Endothelial cell of umbilical vein (primary cell): ENCODE measurements at regions not wholly inside any gene's neighbourhood (a gene's known extent, or its start where the extent isn't known, plus 50 kb on each side); places are given as distances from the start of the nearest gene placed in this dataset.
"Not testable (repeated sequence)": the region's sequence is repeated elsewhere in the genome, so short reads cannot be mapped to it uniquely, and the experiment has no call there.

Experiments
- BruUV-seq: library from RNA; stranded (reverse); fragments of 400-500 nt; replicated peaks from 2 replicates; lab custom pipeline; 2021; lab: Mats Ljungman, UMichigan
- CTCF ChIA-PET: fragments of 300-600, 350-600 bp; sonication (Branson Sonifier 250); formaldehyde crosslinking; loops from one replicate; lab custom pipeline; 2021; ENCODE audit warnings: antibody characterized with exemption, inconsistent platforms; lab: Charles Lee
- POLR2A ChIA-PET: fragments of 300-600, 350-600 bp; sonication (Branson Sonifier 250); formaldehyde crosslinking; loops from one replicate; lab custom pipeline; 2021; ENCODE audit warnings: antibody characterized with exemption, inconsistent platforms; lab: Charles Lee
- DNase-seq: peaks from one replicate; pipeline ENCODE4 v3.0.0-alpha.2; 2011; ENCODE audit warnings: low read depth, low spot score
- FAIRE-seq: peaks from 2 replicates; lab custom pipeline; 2011; peaks lifted over from hg19 to GRCh38; lab: Jason Lieb, UNC
- H2AFZ ChIP-seq: 2 replicates; pipeline ENCODE4 v1.6.0; 2012; ENCODE audit warnings: low read depth, low read length, control low read depth, inconsistent platforms
- H3K27ac ChIP-seq: 2 replicates; pipeline ENCODE4 v1.5.1; 2011; ENCODE audit warnings: low read depth, mild to moderate bottlenecking, control low read depth, low read length, moderate library complexity; ENCODE audit not compliant: insufficient read depth
- H3K27me3 ChIP-seq, 2 experiments: 2 replicates each; pipeline versions ENCODE4 v1.6.0 to v1.6.1; 2011; ENCODE audit warnings: low read length in 2 of 2, mixed read lengths in 1 of 2; ENCODE audit not compliant: control insufficient read depth in 2 of 2, insufficient read depth in 2 of 2
- H3K36me3 ChIP-seq, 2 experiments: 2 replicates in 1 of 2; 3 replicates in 1 of 2; pipeline ENCODE4 v1.5.1; 2011; ENCODE audit warnings: low read length in 2 of 2, mild to moderate bottlenecking in 1 of 2, moderate library complexity in 1 of 2; ENCODE audit not compliant: control insufficient read depth in 2 of 2, insufficient read depth in 2 of 2; ENCODE audit errors: extremely low read depth in 1 of 2
- H3K4me1 ChIP-seq: 3 replicates; pipeline ENCODE4 v1.5.1; 2011; ENCODE audit warnings: mild to moderate bottlenecking, low read length; ENCODE audit not compliant: control insufficient read depth, insufficient read depth; ENCODE audit errors: extremely low read depth
- H3K4me2 ChIP-seq: 2 replicates; pipeline ENCODE4 v1.6.1; 2011; ENCODE audit warnings: low read length, control low read depth, mixed read lengths; ENCODE audit not compliant: insufficient read depth
- H3K4me3 ChIP-seq, 3 experiments: fragments of 200-600 bp in 1 of 3; sonication (generic), shearing (Covaris generic) in 1 of 3; replicated peaks in 1 of 3; 2 replicates each; pipeline ENCODE4 v1.5.1; 2011 to 2016; ENCODE audit warnings: control low read depth in 3 of 3, low read length in 3 of 3, mild to moderate bottlenecking in 2 of 3, inconsistent platforms in 1 of 3, low read depth in 1 of 3, moderate library complexity in 1 of 3; ENCODE audit not compliant: insufficient read depth in 1 of 3
- H3K79me2 ChIP-seq: 2 replicates; pipeline ENCODE4 v1.6.0; 2012; ENCODE audit warnings: low read length, inconsistent platforms; ENCODE audit not compliant: control insufficient read depth, insufficient read depth
- H3K9ac ChIP-seq: replicated peaks from 2 replicates; pipeline ENCODE3; 2011; ENCODE audit warnings: low read length, control low read depth; ENCODE audit not compliant: insufficient read depth; ENCODE audit errors: extremely low read depth
- H3K9me1 ChIP-seq: replicated peaks from 3 replicates; pipeline ENCODE4 v1.6.0; 2011; ENCODE audit warnings: mild to moderate bottlenecking, low read length; ENCODE audit not compliant: control insufficient read depth, insufficient read depth; ENCODE audit errors: extremely low read depth
- H3K9me3 ChIP-seq: replicated peaks from 2 replicates; pipeline ENCODE4 v1.5.1; 2012; ENCODE audit warnings: low read length, inconsistent platforms; ENCODE audit not compliant: control insufficient read depth, insufficient read depth
- H4K20me1 ChIP-seq: replicated peaks from 2 replicates; pipeline ENCODE3; 2011; ENCODE audit warnings: mild to moderate bottlenecking, low read length; ENCODE audit not compliant: control insufficient read depth, insufficient read depth; ENCODE audit errors: extremely low read depth
- EZH2 ChIP-seq: IDR thresholded peaks from 2 replicates; pipeline ENCODE4 v1.6.1; 2012; ENCODE audit warnings: borderline replicate concordance, low read depth, mild to moderate bottlenecking, moderate library complexity, low read length, inconsistent platforms; ENCODE audit not compliant: severe bottlenecking
- FOS ChIP-seq: IDR thresholded peaks from 2 replicates; pipeline ENCODE4 v1.6.1; 2011; ENCODE audit warnings: mild to moderate bottlenecking, low read length, moderate library complexity, borderline replicate concordance; ENCODE audit not compliant: insufficient read depth
- GATA2 ChIP-seq: IDR thresholded peaks from 2 replicates; pipeline ENCODE4 v1.7.0; 2011; ENCODE audit warnings: low read depth, mild to moderate bottlenecking, moderate library complexity, mixed read lengths, low read length; ENCODE audit not compliant: insufficient read length, insufficient read depth
- JUN ChIP-seq: IDR thresholded peaks from 2 replicates; pipeline ENCODE4 v1.6.1; 2011; ENCODE audit warnings: borderline replicate concordance, low read depth; ENCODE audit not compliant: insufficient read length, insufficient read depth
- MYC ChIP-seq: IDR thresholded peaks from one replicate; pipeline ENCODE4 v1.6.1; 2011; ENCODE audit warnings: mild to moderate bottlenecking, low read depth, low read length
- POLR2A ChIP-seq: IDR thresholded peaks from 2 replicates; pipeline ENCODE4 v1.6.1; 2012; ENCODE audit warnings: low read depth, mild to moderate bottlenecking, control low read depth, low read length
- POLR2AphosphoS5 ChIP-seq: IDR thresholded peaks from 2 replicates; pipeline ENCODE4 v1.6.1; 2012; ENCODE audit warnings: low read depth, mild to moderate bottlenecking, control low read depth, low read length, moderate library complexity; ENCODE audit not compliant: insufficient read depth
- dilution Hi-C: fragments of 300-500 bp; cut with MboI; formaldehyde crosslinking; loops from one replicate; pipeline ENCODE4 v1.15.0; 2019; ENCODE audit warnings: low sequenced_read_pairs; ENCODE audit not compliant: extremely low pct_ligation_motif_present
- intact Hi-C: fragments of 100-400 bp; cut with micrococcal nuclease; formaldehyde crosslinking; loops from one replicate; pipeline ENCODE4 v1.10.0; 2022
- TF ChIP-seq, protein P1 (sequence below): IDR thresholded peaks from 2 replicates; pipeline ENCODE4 v1.6.1; 2011; ENCODE audit not compliant: insufficient read depth, insufficient read length
- TF ChIP-seq, protein P2 (sequence below), 2 donors: IDR thresholded peaks; 1 replicate in 1 of 2; 2 replicates in 1 of 2; pipeline ENCODE4 v1.5.1; 2011; ENCODE audit warnings: low read length in 2 of 2, mild to moderate bottlenecking in 2 of 2, moderate library complexity in 2 of 2, control low read depth in 1 of 2, inconsistent platforms in 1 of 2, low read depth in 1 of 2; ENCODE audit not compliant: insufficient read depth in 1 of 2; ENCODE audit errors: extremely low read depth in 1 of 2

GRCh38 chr13:72617951-72618350 is 109.5 kb downstream of the MZT1 start:
- H3K4me1 ChIP-seq: no peaks in the 10 kb centered on the region
- dilution Hi-C loops (no loop called here), intact Hi-C loops (no loop called here)
- H2AFZ ChIP-seq: no peak overlapping the region
- no peak for FAIRE-seq
- H4K20me1 ChIP-seq: no peaks in the 10 kb centered on the region
- ChIA-PET POLR2A (no interaction called here), CTCF (no interaction called here)
- no peak for TF ChIP-seq MYC
- TF ChIP-seq GATA2: no peak
- no peaks in the 10 kb centered on the region for H3K36me3 ChIP-seq
- H3K9me1 ChIP-seq: no peaks in the 10 kb centered on the region
- H3K79me2 ChIP-seq: no peaks in the 10 kb centered on the region
- H3K4me3 ChIP-seq: no peak overlapping the region
- H3K27me3 ChIP-seq: no peaks in the 10 kb centered on the region
- no peak overlapping the region for H3K9ac ChIP-seq
- H3K9me3 ChIP-seq: no peaks in the 10 kb centered on the region
- no TSS peak for BruUV-seq
- no peak for DNase-seq
- no peak overlapping the region for H3K4me2 ChIP-seq
- no peak overlapping the region for H3K27ac ChIP-seq

DNA sequence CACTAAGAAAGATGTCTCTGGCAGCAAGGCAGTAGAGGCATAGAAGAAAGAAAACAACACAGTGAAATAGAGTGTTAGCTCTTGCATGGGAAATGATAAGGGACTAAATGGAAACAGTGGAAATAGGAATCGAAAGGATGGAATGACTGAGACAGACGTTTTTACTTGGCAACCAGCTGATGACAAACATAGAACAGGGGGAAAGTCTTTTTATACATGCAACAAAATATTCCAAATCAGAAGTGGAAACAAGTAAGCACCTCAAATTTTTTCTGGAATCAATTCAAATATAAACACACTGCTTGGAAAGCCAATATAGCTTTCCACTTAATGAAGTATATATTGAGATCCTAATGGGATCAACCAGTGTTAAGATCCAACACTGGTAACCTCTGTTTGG is 110.2 kb downstream of the MZT1 start:
- no peak for DNase-seq
- Histone ChIP-seq H3K4me3 (no peak overlapping the region), H3K9me1 (no peaks in the 10 kb centered on the region), H2AFZ (no peak overlapping the region), H3K79me2 (no peaks in the 10 kb centered on the region), H3K9me3 (no peaks in the 10 kb centered on the region), H4K20me1 (no peaks in the 10 kb centered on the region), H3K4me2 (no peak overlapping the region), H3K36me3 (no peaks in the 10 kb centered on the region), H3K27ac (no peak overlapping the region), H3K4me1 (no peaks in the 10 kb centered on the region), H3K9ac (no peak overlapping the region), H3K27me3 (no peaks in the 10 kb centered on the region)
- intact Hi-C loops (no loop called here), dilution Hi-C loops (no loop called here)
- ChIA-PET CTCF (interaction anchor here (0.6 kb wide), 1 partner anchor 51 kb away, joined by 3 read pairs; no protein-coding TSS in a partner anchor), POLR2A (no interaction called here)
- no peak for FAIRE-seq
- no TSS peak for BruUV-seq
- TF ChIP-seq JUN (no peak), POLR2AphosphoS5 (no peak), POLR2A (no peak), FOS (no peak), GATA2 (no peak), MYC (no peak), EZH2 (no peak)
- TF ChIP-seq, protein P1, sequence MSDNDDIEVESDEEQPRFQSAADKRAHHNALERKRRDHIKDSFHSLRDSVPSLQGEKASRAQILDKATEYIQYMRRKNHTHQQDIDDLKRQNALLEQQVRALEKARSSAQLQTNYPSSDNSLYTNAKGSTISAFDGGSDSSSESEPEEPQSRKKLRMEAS: no peak
- TF ChIP-seq, protein P2, sequence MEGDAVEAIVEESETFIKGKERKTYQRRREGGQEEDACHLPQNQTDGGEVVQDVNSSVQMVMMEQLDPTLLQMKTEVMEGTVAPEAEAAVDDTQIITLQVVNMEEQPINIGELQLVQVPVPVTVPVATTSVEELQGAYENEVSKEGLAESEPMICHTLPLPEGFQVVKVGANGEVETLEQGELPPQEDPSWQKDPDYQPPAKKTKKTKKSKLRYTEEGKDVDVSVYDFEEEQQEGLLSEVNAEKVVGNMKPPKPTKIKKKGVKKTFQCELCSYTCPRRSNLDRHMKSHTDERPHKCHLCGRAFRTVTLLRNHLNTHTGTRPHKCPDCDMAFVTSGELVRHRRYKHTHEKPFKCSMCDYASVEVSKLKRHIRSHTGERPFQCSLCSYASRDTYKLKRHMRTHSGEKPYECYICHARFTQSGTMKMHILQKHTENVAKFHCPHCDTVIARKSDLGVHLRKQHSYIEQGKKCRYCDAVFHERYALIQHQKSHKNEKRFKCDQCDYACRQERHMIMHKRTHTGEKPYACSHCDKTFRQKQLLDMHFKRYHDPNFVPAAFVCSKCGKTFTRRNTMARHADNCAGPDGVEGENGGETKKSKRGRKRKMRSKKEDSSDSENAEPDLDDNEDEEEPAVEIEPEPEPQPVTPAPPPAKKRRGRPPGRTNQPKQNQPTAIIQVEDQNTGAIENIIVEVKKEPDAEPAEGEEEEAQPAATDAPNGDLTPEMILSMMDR (IDR thresholded peaks at IDR 0.05; ENCODE audit: extremely low read depth in 1 of 2, insufficient read depth in 1 of 2, low read depth in 1 of 2, low read length in 2 of 2): no peak

DNA sequence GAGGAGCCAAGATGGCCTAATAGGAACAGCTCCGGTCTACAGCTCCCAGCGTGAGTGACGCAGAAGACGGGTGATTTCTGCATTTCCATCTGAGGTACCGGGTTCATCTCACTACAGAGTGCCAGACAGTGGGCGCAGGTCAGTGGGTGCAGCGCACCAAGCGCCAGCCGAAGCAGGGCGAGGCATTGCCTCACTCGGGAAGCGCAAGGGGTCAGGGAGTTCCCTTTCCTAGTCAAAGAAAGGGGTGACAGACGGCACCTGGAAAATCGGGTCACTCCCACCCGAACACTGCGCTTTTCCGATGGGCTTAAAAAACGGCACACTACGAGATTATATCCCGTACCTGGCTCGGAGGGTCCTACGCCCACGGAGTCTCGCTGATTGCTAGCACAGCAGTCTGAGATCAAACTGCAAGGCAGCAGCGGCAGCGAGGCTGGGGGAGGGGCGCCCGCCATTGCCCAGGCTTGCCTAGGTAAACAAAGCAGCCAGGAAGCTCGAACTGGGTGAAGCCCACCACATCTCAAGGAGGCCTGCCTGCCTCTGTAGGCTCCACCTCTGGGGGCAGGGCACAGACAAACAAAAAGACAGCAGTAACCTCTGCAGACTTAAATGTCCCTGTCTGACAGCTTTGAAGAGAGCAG is 117.1 kb downstream of the MZT1 start:
- H3K9me1 ChIP-seq, H3K9me3 ChIP-seq, H3K4me3 ChIP-seq, H3K9ac ChIP-seq, H2AFZ ChIP-seq, CTCF ChIA-PET, dilution Hi-C loops, POLR2A ChIA-PET, FAIRE-seq, H3K4me2 ChIP-seq, BruUV-seq, H3K79me2 ChIP-seq, H3K36me3 ChIP-seq, H3K27me3 ChIP-seq, H4K20me1 ChIP-seq, H3K4me1 ChIP-seq, H3K27ac ChIP-seq, intact Hi-C loops, DNase-seq: not testable (repeated sequence)
